ENCODE measurements at regions not wholly inside any gene's neighbourhood (a gene's known extent, or its start where the extent isn't known, plus 50 kb on each side); places are given as distances from the start of the nearest gene placed in this dataset.

- ATAC-seq (no peak), FAIRE-seq (no peak), DNase-seq (ENCODE audit: low read depth, low spot score) (no peak)
- H4K20me1 ChIP-seq (ENCODE audit: control insufficient read depth, insufficient read depth): no peaks in the 10 kb centered on the region
- no peak overlapping the region for H3K4me3 ChIP-seq
- no peak for TF ChIP-seq IKZF1 (conservative IDR thresholded peaks at IDR 0.05)
- TF ChIP-seq BMI1 (IDR thresholded peaks at IDR 0.05; ENCODE audit: borderline replicate concordance): no peak
- TF ChIP-seq POLR2AphosphoS5 (IDR thresholded peaks at IDR 0.05; ENCODE audit: low read length): no peak
- TF ChIP-seq ZSCAN29 (IDR thresholded peaks at IDR 0.05): no peak
- TF ChIP-seq EP300 (IDR thresholded peaks at IDR 0.05; ENCODE audit: borderline replicate concordance in 1 of 2, control insufficient read depth in 1 of 2, low read depth in 2 of 2, low read length in 2 of 2): no peak
- TF ChIP-seq NR2C1 (IDR thresholded peaks at IDR 0.05): no peak
- TF ChIP-seq SRF (IDR thresholded peaks at IDR 0.05; ENCODE audit: low read depth in 2 of 2, low read length in 2 of 2): no peak
- no peak for TF ChIP-seq SREBF2 (IDR thresholded peaks at IDR 0.05; ENCODE audit: low read length)
- TF ChIP-seq CHD2 (IDR thresholded peaks at IDR 0.05; ENCODE audit: borderline replicate concordance, low read depth, low read length): no peak
- no peak for TF ChIP-seq IKZF2 (IDR thresholded peaks at IDR 0.05)
- no peak for TF ChIP-seq SUPT20H (IDR thresholded peaks at IDR 0.05; ENCODE audit: borderline replicate concordance, control insufficient read depth, low read depth, low read length)
- no peak for TF ChIP-seq FOXK2 (IDR thresholded peaks at IDR 0.05)
- SMC1A ChIA-PET (ENCODE audit: uncharacterized antibody, unreplicated experiment): interaction anchor here (0.6 to 1.8 kb wide), 3 partner anchors 14 to 185 kb away, joined by 3 to 4 read pairs (median 3); no protein-coding TSS in a partner anchor
- H3K9ac ChIP-seq (ENCODE audit: control insufficient read depth, insufficient read depth, low read length): no peak overlapping the region
- no peaks in the 10 kb centered on the region for H3K36me3 ChIP-seq (ENCODE audit: control insufficient read depth in 2 of 2, insufficient read depth in 2 of 2, low read length in 1 of 2)
- no peaks in the 10 kb centered on the region for H3K4me1 ChIP-seq (ENCODE audit: control insufficient read depth, insufficient read depth, low read length)
- intact Hi-C loops (cut with micrococcal nuclease; ENCODE audit: unreplicated experiment) (no loop called here), in situ Hi-C loops (cut with MboI) (no loop called here)
- RAD21 ChIA-PET (ENCODE audit: unreplicated experiment): no interaction called here
- no peak overlapping the region for H3K4me2 ChIP-seq (ENCODE audit: control insufficient read depth, insufficient read depth)
- CTCF ChIA-PET: interaction anchor here (1.1 kb wide), 1 partner anchor 13 kb away, joined by 3 read pairs; no protein-coding TSS in a partner anchor
- POLR2A ChIA-PET: no interaction called here
- no peak overlapping the region for H2AFZ ChIP-seq (ENCODE audit: control insufficient read depth, low read depth, low read length)
- no peaks in the 10 kb centered on the region for H3K79me2 ChIP-seq (ENCODE audit: control insufficient read depth, insufficient read depth, low read length)
- no peak overlapping the region for H3K27ac ChIP-seq (ENCODE audit: control insufficient read depth, insufficient read depth)
- H3K27me3 ChIP-seq (replicated peaks in 1 of 2; ENCODE audit: control insufficient read depth in 2 of 2, insufficient read depth in 2 of 2, low read length in 1 of 2): no peaks in the 10 kb centered on the region
- no peaks in the 10 kb centered on the region for H3K9me3 ChIP-seq (replicated peaks; ENCODE audit: control insufficient read depth, insufficient read depth, low read length)
- no TSS peak for BruUV-seq (replicated peaks)
Measured at GRCh38 chr9:111190347-111190746, 139.7 kb downstream of the OR2K2 start.

All from GM12878 (cell line).